ENCODE measurements at regions not wholly inside any gene's neighbourhood (a gene's known extent, or its start where the extent isn't known, plus 50 kb on each side); places are given as distances from the start of the nearest gene placed in this dataset.

DNA sequence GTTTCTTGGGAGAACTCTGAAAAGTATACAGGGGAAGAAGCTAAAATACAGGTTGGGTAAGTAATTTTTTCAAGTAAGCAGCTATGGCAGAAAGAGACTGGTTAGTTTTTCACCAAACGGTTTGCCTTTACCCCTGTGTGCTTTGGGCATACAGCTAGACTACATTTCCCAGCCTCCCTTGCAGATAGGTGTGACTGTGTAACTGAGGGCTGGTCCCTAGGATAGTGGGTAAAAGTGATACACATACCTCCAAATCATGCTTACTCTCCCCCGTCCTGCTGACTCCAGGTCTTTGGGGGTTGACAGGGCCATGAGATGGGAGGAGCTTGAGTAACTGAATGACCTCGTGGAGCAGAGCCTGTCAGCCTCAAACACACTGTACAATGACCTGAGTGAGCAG is 208.6 kb upstream of the GDNF start:
- FAIRE-seq (no peak), ATAC-seq (no peak), DNase-seq (no peak)
- no peak overlapping the region for H3K27ac ChIP-seq
- intact Hi-C loops (cut with DNase I) = no loop called here
- no peaks in the 10 kb centered on the region for H3K9me3 ChIP-seq
- no peaks in the 10 kb centered on the region for H3K27me3 ChIP-seq
- WGBS, 2 donors = 50 to 59% methylated on average over 3 of the region's 3 CpGs
- TF ChIP-seq, protein P1, sequence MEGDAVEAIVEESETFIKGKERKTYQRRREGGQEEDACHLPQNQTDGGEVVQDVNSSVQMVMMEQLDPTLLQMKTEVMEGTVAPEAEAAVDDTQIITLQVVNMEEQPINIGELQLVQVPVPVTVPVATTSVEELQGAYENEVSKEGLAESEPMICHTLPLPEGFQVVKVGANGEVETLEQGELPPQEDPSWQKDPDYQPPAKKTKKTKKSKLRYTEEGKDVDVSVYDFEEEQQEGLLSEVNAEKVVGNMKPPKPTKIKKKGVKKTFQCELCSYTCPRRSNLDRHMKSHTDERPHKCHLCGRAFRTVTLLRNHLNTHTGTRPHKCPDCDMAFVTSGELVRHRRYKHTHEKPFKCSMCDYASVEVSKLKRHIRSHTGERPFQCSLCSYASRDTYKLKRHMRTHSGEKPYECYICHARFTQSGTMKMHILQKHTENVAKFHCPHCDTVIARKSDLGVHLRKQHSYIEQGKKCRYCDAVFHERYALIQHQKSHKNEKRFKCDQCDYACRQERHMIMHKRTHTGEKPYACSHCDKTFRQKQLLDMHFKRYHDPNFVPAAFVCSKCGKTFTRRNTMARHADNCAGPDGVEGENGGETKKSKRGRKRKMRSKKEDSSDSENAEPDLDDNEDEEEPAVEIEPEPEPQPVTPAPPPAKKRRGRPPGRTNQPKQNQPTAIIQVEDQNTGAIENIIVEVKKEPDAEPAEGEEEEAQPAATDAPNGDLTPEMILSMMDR (IDR thresholded peaks at IDR 0.05) = no peak
- no peak overlapping the region for H3K4me3 ChIP-seq
- H3K4me1 ChIP-seq = no peaks in the 10 kb centered on the region
- no peaks in the 10 kb centered on the region for H3K36me3 ChIP-seq

DNA sequence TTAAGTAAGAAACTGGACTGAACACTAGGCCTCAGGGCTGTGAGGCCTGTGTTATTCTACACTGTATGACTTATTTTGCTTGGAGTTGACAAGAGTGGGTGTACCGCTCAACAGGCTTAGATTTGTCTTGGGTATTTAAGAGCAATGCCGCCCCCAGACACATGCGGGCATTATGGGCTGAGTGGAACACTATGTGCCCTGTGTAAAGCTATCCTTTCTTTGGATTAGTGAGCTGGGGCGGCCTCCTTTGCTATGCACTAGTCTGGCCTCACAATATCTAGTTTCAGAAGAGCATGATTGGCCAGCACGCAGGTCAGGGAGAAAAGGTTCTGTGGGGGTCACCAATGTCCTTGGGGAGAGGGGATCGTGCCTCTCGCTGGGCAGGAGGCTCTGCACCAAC is 206.3 kb upstream of the GDNF start:
- Histone ChIP-seq H3K27ac (no peak overlapping the region), H3K9me3 (no peaks in the 10 kb centered on the region), H3K4me1 (no peaks in the 10 kb centered on the region), H3K4me3 (no peak overlapping the region), H3K27me3 (no peaks in the 10 kb centered on the region), H3K36me3 (no peaks in the 10 kb centered on the region)
- intact Hi-C loops (cut with DNase I) = no loop called here
- 86 to 87% methylated on average over 7 of the region's 7 CpGs for WGBS, 2 donors
- no peak for ATAC-seq
- TF ChIP-seq, protein P1 (IDR thresholded peaks at IDR 0.05) = no peak
- FAIRE-seq = no peak
- no peak for DNase-seq

DNA sequence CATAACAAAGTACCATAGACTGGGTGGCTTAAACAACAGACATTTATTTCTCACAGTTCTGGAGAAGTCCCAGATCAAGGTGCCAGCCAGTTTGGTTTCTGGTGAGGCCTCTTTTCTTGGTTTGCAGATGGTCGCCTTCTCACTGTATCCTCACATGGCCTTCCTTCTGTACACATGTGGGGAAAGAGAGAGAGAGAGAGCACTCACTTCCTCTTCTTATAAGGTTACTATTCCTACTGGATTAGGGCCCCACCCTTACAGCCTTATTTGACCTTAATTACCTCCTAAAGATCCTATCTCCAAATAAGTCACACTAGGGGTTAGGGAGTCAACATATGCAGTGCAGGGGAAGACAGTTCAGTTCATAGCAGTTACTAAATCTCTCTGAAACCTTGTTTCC is 205.6 kb upstream of the GDNF start:
- FAIRE-seq = no peak
- 78 to 87% methylated on average over 1 of the region's 1 CpG for WGBS, 2 donors
- intact Hi-C loops (cut with DNase I) = no loop called here
- Histone ChIP-seq H3K36me3 (no peaks in the 10 kb centered on the region), H3K9me3 (no peaks in the 10 kb centered on the region), H3K27ac (no peak overlapping the region), H3K27me3 (no peaks in the 10 kb centered on the region), H3K4me1 (no peaks in the 10 kb centered on the region), H3K4me3 (no peak overlapping the region)
- ATAC-seq = no peak
- TF ChIP-seq, protein P1 (IDR thresholded peaks at IDR 0.05) = no peak
- DNase-seq = no peak

DNA sequence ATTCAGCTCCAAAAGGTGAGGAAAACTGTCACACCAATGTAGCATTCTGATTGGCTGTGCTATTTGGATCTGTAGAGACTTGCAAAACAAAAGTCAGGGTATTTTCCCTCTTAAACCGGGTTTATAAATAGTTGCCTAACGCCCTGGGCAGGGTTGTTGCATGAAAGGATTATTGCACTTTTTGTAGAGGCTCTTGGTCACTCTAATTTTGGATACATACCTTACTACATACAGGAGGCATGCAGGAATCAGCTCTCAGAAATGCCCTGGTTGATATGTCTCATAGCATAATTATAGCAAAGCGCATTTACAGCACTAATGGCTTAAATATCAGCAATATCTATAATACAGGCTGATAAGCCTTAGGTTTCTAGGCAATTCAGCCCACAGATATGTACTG is 200.0 kb upstream of the GDNF start:
- no peaks in the 10 kb centered on the region for H3K36me3 ChIP-seq
- H3K4me3 ChIP-seq = no peak overlapping the region
- H3K27ac ChIP-seq = no peak overlapping the region
- no peaks in the 10 kb centered on the region for H3K27me3 ChIP-seq
- TF ChIP-seq, protein P1 (IDR thresholded peaks at IDR 0.05) = no peak
- no peaks in the 10 kb centered on the region for H3K9me3 ChIP-seq
- 53 to 64% methylated on average over 3 of the region's 3 CpGs for WGBS, 2 donors
- intact Hi-C loops (cut with DNase I) = no loop called here
- no peaks in the 10 kb centered on the region for H3K4me1 ChIP-seq
- no peak for FAIRE-seq
- no peak for ATAC-seq
- DNase-seq = no peak

DNA sequence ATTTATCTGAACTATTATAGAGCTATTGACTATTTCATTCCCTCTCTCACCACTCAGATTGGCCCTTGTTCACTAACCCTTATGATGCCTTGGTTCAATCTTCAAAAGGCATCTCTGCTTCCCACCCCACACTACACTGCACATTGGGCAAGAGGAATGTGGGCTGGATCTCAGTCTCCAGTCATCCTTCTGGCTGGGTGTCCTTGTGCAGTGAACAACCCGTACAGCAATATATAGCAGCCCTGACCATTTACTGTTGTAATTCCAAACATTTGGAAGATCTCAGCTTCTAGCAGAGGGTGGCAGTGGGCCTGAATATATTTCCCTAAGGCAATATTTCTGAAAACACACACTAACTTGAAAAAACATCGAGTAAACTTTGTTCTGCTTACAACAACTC is 199.2 kb upstream of the GDNF start:
- H3K27ac ChIP-seq = no peak overlapping the region
- H3K9me3 ChIP-seq = no peaks in the 10 kb centered on the region
- ATAC-seq (no peak), DNase-seq (no peak), FAIRE-seq (no peak)
- TF ChIP-seq, protein P1 (IDR thresholded peaks at IDR 0.05) = no peak
- H3K4me3 ChIP-seq = no peak overlapping the region
- 62 to 83% methylated on average over 2 of the region's 2 CpGs for WGBS, 2 donors
- intact Hi-C loops (cut with DNase I) = no loop called here
- H3K4me1 ChIP-seq = no peaks in the 10 kb centered on the region
- no peaks in the 10 kb centered on the region for H3K27me3 ChIP-seq
- no peaks in the 10 kb centered on the region for H3K36me3 ChIP-seq

Data from pancreas (tissue), 10 donors.